ENCODE measurements at regions not wholly inside any gene's neighbourhood (a gene's known extent, or its start where the extent isn't known, plus 50 kb on each side); places are given as distances from the start of the nearest gene placed in this dataset.

DNA sequence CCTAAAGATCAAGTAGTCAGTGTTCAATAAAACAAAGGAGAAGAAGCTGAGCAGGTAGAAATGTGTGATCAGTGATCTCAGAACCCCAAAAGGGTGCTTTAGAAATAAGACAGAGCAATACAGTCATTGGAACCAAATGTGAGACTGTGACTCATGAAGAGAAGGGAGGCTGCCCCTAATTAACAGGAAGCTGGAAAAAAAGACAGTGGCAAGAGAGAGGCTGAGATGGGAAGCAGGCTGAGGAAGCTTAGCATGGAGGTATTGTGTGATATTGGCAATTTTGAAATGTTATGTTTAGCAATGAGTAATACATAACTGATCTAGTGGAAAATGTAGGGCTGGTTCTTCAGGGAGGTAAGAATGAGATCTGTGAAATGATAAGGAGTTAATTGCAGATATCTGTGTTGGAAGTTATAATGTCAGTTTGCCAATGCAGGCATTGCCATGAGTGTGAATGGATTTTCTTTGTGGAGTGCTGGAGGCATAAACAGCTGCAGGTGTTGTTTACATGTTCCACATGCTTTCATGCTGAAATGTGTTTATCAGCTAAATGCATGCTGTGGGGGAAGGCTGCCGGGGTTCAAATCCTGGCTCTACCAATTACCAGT is 90.6 kb upstream of the CACNA1E start:
- no peak for DNase-seq

GRCh38 chr1:181394766-181395165 is 88.6 kb upstream of the CACNA1E start:
- no peak for DNase-seq

DNA sequence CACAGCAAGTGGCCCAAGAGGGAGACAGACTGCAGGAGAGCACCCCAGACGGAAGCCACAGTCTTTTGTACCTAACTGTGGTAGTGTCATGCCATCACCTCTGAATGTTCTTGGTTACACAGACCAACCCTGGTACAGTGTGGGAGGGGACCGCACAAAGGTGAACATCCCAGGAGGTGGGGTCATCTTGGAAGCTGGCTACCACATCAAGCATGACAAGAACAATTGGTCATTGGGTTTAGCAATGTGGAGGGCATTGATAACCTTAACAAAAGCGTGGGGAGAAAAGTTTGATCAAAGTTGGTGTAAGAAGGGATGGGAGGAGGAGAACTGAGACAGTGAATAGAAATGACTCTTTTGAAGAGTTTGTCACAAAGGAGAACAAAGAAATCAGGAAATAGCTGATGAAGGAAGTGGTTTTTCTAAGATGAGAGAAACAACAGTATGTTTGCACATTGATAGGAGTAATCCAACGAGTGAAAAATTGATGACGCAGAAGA is 87.1 kb upstream of the CACNA1E start:
- no peak for DNase-seq

GRCh38 chr1:181396811-181397210 is 86.5 kb upstream of the CACNA1E start:
- DNase-seq: no peak

GRCh38 chr1:181397845-181398244 is 85.5 kb upstream of the CACNA1E start:
- no peak for DNase-seq

DNA sequence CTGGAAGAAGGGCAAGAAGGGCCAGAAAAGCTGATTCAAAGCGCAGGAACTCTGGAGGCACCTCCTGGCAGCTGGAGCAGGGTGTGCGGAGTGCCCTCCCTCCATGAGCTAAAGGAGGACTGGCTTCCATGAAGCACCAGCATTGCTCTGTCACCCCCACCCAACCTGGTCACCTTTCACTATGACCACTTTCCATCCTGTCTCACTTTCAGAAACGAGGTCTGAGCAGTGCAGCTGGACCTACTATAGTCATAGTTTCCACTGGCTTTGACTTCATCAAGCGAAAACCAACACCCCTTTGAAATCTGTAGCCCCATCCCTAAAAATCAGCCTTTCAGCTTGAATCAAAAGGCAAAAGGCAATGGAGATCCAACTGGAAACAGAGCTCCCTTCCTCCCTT is 84.8 kb upstream of the CACNA1E start:
- no peak for DNase-seq

GRCh38 chr1:181405584-181405983 is 77.7 kb upstream of the CACNA1E start:
- no peak for DNase-seq

GRCh38 chr1:181406989-181407388 is 76.3 kb upstream of the CACNA1E start:
- no peak for DNase-seq

- no peak for DNase-seq
Measured at GRCh38 chr1:181409981-181410380, 73.3 kb upstream of the CACNA1E start.

DNA sequence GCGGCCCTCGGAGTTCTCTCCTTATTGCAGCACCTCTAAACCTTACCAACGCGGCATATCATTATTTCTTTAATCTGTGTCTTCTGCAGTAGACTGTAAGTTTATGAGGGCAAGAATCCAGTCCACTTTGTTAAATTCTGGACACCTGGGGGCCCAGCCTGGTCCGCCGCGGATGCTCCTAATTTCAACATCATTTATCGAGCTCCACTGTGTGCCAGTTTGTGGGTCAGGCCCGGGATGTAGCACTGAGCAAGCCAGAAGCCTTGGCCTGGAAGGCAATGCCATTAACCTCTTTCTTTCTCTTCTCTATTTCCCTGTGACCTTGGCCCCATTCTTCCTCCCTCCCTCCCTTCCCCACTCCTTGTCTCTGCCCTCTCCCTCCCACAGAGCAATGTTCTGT is 70.6 kb upstream of the CACNA1E start:
- DNase-seq: no peak

GRCh38 chr1:181413195-181413815 is 70.0 kb upstream of the CACNA1E start:
- no peak for DNase-seq

DNA sequence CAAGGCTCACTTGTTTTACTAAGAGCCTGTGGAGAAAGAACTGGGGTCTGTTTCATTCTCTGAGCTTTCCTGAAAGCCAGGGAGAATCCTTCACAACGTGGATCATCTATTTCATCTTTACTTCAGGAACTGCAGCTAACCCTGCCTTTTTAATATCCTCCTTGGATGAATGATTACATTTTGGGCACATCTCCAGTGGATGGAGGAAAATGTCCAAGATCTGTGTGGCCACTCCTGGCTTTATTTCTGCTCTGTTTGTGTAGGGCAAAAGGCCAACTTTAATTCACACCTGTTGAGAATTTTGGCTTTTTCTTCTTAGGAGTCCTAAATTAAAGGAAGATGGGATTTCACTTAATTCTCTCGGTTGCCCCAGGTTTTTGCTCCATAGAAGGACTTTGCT is 69.5 kb upstream of the CACNA1E start:
- no peak for DNase-seq

- no peak for DNase-seq
Measured at GRCh38 chr1:181416268-181416860, 67.0 kb upstream of the CACNA1E start.

- DNase-seq: no peak
Measured at GRCh38 chr1:181417915-181418314, 65.4 kb upstream of the CACNA1E start.

DNA sequence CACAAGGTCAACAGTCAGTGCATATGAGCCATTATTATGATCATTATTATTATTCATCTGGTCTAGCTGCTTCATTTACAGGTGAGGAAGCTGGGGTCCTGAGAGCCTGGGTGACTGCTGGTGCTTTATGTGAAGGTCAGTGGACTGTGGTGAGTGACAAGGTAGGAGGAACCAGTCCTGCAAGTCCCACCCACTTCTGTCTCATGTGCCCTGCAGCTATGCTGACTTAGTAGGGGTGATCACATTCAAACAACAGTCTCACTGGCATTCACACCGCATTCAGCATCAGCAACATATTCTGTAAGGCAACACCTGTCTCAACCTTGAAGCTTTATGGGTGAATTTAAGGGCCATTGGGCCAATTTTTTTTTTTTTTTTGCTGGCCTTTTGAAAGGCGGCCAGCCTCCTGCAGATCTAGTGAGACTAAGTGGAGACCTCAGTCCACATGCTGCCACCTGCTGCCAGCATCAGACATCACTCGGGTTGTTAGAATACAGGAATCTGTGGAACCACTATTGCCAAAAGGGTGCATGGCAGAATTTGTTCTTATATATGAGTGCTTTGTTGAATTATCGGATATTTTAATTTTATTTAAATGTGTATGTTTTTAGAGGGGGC is 59.9 kb upstream of the CACNA1E start:
- peak; percentile 9 for DNase-seq

DNA sequence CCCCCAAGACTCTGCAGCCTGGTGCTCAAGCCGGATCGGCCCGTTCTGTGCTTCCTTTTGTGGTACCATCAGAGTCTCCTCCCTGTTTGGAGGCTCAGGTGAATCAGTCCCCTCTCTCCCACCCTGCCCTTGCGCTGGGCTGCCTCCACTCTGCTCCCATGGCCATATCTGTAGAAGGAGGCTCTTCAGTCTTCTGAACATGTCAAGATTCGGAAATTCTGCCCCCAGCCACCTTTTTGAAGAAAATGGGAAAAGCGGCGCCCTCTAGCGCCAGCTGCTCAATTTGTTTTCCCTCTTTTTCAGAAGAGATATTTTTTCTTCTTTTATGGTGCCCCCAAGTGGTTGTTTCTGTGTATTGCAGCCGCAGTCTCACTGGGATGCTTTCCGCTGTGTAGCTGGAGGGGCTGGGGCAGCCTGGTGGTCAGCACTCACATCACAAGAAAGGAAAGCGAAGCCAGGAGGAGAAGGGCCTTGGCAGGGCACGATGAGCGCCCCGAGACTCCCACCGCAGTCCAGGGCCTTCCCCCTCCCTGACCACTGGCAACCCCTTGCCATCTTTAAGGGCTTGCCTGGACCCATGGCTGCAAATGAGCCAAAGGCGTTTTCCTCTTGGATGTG is 58.4 kb upstream of the CACNA1E start:
- peak; percentile 63 for DNase-seq

DNA sequence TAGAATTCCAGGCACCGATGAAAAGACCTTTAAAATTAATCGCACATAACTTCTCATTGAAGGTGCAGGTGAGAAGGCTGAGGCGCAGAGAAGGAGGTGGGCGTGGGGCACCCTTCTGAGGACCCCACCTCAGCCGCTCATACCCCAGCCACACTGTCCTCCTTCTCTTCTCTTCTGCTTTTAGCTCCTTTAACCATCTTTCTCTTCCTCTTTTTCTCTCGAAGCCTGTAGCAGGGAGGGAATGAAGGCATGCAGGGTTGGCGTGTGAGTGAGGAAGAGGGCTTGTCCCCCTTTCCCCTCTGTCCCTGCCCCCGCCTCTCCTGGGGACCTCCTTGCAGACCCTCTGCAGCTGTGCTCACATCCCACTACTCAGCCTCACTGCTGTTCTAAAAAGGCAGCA is 57.8 kb upstream of the CACNA1E start:
- no peak for DNase-seq

- no peak for DNase-seq
Measured at GRCh38 chr1:181429462-181429861, 53.9 kb upstream of the CACNA1E start.

DNA sequence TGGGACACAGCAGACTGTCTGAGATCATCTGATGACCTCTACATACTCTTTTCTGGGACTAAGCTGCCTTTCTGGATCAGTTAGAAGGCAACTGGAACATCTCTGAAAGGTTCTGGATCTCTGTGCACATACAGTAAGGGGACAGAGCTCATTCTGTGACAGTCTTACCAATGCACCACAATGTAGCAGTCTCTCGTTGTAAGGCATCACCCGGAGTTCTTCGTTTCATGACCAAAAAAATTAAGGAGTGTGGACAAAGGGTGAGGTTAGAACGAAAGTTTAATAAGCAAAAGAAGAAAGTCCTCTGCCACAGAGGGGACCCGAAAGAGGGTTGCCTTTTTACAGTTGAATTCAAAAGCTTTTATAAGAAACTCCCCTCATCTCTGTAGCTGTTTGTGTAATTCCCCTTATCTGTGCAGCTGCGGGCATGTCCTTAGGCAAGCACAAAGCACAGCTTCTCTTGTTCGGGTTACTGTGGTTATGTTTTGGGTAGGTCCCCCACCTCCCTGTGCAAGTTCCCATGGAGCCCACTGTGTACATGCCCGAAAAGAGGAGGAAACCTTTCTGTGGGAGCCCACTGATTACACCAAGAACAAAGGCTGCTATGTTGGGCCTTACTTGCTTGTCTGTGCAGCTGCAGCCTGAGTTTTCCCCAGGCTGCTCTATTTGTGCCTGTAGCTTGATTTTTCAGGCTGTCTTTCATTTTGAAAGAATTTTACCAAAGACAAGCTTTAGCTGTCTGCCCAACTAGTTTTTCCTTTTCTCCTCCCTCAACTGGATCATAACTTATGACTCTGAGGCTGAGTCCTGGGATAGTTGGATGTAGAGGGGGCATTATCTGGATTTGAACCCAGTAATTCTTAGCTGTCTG is 53.1 kb upstream of the CACNA1E start:
- no peak for DNase-seq

Data from fibroblast of skin of right quadriceps (primary cell).